Fibroblast of skin of back (primary cell): ENCODE measurements at regions not wholly inside any gene's neighbourhood (a gene's known extent, or its start where the extent isn't known, plus 50 kb on each side); places are given as distances from the start of the nearest gene placed in this dataset.

Experiments
- DNase-seq: peaks from one replicate; pipeline ENCODE4 v3.0.0-alpha.2; 2013

DNA sequence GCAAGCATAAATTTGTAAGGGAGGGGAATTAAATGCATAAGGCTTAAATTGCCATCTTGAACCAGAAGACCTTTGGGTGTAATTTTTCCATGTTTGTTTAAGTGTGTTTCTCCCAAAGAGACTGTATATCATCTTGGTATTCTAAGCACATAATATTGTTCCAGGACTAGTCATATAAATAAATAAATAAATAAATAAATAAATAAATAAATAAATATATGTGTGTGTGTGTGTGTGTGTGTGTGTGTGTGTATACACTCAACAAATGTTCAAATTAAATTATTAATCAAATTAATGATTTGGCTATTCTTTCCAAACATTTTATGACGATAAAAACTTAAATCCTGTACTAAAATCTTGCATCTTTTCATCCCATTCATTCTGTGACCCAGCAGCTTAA is 867.8 kb upstream of the KLHL29 start:
- DNase-seq: no peak

DNA sequence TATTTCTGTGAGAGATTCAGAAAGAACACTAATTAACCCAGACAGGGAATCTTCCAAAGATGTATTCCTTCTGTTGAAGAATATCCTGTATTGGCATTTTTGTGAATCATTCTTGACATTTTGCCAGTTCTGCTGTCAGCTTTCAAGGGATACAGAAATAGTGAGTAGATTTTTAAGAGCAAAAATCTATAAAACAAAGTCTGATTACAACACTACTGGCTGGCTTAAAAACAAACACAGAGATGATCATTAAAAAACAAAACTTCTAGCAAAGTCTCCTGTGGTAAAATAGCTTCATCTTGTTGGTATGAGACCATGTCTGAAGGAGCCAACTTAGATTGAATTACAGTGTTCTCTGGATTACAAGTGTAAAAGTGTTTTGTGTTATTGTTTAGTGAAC is 866.3 kb upstream of the KLHL29 start:
- DNase-seq: no peak

DNA sequence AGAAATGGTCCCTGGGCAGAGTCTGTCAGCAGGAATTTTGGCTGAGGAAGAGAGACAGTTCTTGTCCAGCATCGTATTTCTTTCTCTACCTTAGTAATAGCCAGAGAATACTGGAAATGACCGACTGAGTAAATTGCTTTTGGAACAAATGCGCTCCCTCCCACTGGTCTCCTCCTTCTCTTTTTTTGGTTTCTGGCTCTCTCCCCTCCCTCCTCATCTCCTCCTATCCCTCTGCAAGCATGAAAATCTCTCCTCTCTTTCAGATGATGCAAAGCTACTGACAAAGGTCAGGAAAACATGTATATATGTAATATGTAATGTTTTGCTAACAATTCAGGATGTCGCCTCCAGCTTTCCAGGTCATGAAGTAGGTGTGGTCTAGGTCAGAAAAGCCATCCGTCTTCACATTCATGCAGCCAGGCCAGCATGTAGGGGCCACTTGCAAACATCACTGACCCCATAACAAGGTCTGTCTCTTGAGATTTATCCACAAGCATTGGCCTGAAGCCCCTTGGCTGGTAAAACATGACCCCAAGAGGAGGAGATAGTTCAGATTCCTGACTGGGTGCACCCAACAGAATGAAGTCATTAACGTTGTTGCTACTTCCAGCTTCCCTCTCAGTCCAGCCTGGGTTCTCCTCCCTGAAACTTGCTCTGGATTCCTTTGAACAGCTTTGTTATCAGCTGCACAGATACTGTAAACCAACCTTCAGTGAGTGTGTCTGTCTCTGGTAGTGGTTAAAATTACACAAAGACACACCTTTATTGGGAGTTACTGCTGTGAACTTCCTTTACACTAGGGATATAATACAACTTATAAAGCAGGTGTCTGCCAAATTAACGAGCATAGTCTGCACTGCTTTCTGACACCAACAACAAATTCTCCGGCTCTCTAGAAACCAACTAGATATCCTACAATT is 864.4 kb upstream of the KLHL29 start:
- DNase-seq: no peak

DNA sequence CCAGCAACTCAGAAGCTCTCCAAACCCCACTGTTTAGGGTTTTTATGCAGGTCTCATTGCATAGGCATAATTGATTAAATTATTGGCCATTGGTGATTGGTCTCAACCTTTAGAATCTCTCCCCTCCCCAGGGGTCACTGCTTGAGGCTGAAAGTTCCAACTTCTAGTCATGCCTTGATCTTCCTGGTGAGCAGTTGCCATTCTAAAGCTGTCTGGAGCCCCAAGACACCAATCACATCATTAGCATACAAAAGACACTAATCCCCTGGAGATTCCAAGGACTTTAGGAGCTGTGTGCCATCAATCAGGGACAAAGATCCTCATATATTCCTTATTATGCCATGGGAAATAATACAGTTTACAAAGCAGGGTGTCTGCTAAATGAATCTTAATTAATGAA is 863.4 kb upstream of the KLHL29 start:
- no peak for DNase-seq

DNA sequence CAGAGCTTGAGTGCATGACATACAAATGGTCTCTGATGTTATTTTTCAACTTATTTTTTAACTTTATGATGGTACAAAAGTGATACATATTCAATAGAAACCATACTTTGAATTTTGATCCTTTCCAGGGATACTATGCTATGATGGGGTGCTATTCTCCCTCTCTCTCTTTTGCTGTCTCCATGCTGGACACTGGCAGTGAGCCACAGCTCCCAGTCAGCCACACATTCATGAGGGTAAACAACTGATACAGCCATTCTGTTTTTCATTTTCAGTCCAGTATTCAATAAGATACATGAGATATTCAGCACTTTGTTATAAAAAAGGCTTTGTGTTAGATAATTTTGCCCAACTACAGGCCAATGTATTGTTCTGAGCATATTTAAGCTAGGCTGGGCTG is 859.3 kb upstream of the KLHL29 start:
- no peak for DNase-seq

DNA sequence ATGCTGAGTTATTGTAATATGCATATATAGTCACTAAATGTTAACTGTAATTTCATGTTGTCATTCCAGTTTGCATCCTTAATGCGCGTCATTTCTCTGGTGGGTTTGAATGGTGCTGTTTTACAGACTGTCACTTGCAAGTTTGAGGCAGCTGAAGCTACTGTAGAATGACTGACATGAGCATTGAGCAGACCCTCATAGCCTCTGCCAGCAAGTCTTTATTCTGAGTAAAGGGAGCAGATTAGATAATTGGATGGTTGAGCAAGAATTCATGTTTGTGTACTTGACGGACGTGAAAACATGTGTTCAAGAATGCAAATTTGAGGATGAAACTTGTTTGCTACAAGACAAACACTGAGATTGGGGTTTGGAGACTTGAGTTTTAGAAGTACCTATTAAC is 854.8 kb upstream of the KLHL29 start:
- no peak for DNase-seq

DNA sequence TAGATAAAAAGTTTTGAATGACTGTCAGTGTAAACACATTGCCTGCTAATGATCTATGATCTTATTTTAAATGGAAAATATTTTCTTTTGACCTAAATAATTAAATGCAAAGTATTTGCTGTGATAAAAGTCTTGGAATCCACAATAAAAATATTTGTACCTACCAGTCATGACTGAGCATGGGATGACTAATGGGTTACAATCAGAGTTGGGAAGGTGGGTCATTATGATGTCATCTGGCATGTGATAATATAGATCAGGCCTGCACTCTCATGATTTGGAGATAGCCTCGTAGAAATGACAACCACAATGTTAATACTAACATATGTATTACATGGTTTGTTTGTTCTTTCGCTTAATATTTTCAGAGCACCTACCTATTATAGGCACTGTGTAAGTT is 848.8 kb upstream of the KLHL29 start:
- peak; percentile 25 for DNase-seq

DNA sequence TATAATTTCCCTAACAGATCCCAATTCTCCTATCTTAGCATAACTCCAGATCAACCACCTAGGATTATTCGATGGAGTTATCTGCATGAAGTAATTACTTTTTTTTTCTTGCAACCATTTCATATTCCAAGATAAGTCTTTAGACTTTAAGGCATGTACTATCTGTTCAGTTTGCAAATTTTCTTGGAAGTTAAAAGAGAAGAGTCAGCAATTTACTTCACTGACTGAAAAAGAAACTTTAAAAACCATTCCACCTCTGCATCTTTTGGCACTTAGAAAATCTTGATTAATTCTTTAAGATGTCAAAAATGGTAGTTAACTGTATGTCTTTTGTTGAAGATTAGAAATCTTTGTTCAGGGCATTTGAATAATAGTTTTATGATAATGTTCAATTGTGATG is 830.5 kb upstream of the KLHL29 start:
- DNase-seq: no peak

DNA sequence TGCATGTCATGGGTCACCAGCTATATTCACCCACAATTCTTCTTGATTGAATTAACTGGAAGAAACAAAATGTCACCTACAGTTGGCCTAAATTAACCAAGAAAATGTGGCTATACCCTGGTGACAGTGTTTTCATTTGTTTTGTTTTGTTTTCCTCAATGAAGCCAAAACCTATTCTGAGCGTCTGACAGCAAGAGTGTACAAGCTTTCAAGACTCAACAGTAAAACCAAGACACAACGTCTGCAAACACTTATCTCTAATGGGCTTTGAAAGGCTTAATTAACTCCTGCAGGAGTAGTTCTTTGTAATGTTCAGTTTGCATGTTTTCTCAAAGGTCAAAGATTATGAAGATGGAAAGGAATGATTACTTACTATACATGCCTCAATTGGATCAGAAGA is 827.6 kb upstream of the KLHL29 start:
- DNase-seq: no peak

DNA sequence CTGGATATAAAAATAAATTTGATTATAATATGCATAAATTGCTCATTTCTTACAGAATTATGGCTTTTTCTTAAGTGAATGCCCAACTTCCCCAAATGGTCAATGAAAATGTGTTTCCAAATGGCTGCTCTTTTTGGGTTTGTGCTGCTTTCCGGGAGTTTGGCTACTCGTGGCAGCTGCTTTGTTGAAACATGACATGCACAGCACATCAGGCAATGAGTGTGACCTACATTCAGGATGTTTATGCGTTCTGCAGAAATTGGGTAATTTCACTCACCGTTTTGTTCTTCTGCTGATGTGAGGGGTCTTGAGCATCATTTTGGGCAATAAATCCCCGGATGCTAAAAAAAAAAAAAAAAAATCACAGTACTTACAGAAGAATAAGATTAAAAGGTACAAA is 825.0 kb upstream of the KLHL29 start:
- DNase-seq: no peak

DNA sequence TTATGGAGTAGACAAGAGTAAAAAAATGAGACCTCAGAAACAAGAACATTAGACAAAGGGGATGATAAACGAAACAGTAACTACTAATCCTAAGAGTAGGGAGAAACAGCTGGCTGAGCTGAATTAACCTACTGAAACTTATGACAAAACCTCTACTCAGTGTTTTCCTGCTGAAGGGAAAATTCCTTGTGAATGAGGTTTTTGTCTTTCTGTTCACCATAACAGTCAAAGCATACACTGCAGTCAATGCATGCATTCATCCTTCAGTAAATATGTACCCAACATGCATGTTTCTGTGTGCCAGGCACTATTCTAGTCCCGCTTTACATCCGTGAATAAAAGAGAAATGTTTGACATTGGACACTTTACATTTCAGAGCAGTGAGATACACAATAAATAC is 805.6 kb upstream of the KLHL29 start:
- DNase-seq: no peak

DNA sequence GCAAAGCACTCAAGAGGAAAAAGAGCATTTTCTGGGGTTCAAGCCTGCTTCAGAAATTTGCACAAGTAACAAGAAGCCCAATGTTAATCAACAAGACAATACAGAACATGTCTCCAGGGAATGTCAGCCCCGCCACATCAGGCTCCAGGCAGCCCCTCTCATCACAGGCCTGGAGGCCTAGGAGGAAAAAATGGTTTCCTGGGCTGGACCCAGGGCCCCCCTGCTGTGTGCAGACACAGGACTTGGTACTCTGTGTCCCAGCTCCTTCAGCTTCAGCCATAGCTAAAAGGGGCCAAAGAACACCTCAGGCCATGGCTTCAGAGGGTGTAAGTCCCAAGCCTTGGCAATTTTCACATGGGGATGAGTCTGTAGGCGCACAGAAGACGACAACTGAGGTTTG is 802.9 kb upstream of the KLHL29 start:
- no peak for DNase-seq

DNA sequence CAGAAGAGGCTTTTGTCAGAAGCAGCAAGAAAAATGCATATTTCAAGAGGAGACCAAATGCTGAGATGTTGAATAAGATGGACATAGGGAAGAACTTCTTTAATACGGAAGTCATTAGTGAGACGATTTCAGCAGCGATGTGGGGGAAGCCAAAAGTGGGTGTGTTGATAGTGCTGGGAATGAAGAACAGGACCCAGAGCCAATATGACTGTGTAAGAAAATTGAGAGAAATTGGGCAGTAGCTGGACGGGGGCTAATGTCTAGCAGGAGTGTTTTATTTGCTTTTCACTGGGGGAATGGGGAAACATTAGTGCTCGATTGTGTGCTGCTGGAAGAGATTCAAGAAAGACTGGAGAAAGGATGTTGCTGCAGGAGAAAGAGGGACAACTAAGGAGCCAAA is 788.7 kb upstream of the KLHL29 start:
- DNase-seq: no peak

DNA sequence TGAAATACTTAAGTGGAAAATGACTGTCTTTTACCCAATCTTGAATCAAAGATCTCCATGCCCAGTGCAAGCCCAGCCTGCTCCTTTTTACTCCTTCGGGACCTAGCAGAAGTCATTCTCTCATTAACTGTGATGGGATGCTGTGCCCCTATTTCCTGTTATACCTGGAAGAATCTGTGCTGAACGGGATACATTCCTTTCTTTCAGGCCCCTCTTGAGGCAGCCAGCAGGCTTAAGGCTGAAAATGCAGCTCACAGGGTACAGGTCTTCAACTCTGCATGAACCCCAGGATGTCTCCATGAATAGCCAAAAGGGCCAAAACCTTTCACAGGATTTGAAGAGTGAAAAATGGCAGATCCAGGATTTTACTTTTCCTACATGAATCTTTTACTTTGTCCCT is 784.8 kb upstream of the KLHL29 start:
- DNase-seq: no peak

DNA sequence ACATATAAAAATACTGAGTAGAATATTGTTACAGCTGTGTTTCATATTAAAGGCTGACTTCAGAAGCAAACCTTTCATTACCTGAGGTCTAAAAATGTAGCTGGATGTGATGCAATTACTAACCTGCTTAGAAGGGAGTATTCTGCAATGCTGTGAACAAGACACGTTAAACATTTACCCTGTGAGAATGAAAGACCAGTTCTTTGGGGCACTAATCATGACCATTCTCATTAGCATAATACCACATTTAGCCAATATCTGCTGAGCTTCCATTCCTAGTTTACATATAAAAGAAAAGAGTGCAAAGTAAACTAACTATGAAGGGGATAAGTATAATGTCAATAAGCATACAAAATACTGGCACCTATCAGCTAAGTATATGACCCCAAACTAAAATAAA is 784.0 kb upstream of the KLHL29 start:
- DNase-seq: no peak

DNA sequence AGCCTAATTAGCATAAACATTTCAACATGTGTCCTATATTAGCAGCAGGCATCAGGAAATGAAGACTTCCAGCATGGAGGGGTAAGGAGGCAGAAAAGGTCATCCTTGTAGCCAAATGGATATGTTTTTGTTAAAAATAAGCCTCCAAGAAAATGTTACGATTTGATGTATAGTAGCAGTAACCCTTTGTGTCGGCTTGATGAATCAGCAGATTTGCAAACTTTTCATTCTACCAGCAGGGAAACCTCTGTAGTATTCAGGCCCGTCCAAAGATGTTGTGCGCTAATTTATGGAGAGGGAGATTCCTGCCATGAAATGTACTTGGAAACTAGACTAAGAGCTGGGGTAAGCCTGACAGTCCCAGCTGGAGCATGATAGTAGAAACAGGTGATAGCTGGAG is 780.8 kb upstream of the KLHL29 start:
- no peak for DNase-seq

DNA sequence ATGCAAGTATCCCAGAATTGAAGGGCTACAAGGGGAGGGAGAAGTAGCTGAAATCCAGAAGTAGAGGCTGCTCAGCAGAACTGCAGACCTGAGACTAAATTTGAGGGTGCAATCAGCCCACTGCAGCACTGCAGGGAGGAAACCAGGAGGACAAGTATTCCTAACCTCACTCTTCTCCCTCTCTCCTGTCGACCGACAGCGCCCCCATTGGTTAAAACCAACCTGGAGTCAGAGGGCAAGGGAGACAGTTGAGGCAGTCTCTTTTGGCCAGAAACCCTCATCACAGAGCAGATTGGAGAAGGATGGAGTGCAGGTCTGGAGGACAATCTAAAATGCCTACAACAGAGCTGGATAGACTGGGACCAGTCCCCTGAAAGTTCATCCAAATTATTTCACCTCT is 768.9 kb upstream of the KLHL29 start:
- DNase-seq: no peak

DNA sequence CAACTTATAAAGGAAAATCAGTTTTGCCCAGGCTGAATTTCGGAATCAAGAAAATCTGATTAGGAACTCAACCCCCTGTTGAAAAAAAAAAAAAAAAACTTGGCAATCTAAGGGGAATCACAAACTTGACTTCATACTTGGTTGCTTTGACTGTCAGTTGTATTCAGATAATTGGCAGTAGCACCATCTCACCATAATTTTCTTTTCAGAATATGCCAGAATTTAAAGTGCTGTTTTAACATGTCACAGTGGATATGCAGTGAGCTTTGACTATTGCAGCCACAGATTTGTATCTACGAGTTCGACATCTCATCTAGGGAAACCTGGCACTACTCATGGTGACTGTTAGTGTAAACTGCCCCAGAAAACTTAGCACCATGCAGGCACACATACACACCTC is 761.4 kb upstream of the KLHL29 start:
- DNase-seq: no peak

DNA sequence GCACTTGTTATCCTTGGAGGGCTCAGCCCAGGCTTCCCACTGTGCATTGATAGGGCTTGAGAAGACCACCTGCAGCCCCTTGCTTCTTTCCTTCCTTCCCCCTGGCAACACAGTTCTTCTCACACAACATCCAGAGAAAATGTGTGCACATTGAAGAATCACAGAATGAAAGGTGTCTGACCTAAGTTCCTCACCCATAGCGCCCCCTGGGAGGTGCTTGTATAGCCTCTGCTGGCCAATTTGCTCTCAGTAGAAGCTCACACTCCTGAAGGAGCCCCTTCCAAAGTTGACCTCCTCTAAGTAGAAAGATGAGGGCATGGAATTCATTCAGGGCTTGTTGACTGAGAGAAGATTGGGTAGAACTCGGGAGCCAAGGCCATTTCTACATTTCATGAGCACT is 758.4 kb upstream of the KLHL29 start:
- DNase-seq: no peak

DNA sequence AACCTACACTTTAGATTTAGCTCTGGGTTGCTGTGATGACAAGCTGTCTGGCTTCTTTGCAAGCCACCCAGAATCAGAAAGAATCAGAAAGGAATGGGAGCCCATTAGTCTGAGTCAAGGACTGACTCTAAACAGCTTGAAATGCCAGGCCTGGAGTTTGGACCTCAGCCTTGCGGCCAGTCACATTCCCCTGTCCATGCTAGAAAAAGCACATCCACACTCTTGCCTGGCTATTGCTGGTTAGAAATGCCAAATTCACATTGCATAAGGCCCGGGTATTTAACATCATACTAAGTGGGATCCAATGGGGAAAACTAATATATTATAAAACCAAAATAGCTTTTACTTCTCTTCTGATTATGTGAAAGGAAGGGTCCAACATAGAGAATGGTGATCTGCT is 756.8 kb upstream of the KLHL29 start:
- no peak for DNase-seq

DNA sequence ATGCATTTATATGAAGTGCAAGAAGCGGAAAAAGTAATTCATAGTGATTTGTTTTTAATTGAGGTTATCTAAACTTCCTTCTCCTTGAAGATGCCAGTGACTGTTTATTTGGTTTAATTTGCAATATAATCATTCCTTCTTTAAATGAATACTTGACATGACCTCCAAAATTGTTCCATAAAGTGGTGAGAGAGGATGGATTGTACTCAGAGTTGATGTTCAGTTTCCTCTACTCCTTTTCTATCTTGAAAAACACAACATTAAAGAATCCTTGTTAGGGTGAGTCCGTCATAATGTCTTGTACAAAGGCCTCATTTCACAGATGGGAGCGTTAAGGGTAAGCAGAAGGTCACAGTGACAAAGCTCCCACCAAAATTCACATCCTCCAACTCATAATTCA is 756.1 kb upstream of the KLHL29 start:
- no peak for DNase-seq

DNA sequence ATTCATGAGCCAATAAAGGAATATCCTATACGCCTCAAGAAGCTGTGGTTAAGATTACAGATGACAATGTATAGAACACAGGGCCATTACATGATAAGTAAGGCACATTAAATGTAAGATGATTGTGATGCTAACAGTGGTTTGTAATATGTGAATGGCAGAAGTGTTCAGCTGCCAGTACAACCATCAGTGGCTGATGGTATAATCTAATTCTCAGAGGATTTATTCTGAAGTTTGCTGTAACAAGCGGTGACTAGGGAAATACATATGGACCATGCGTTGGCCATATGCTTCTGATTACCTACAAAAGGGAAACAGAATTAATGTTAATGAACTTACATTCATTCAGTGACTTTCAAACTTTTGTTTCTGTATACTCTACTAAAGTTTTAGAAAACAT is 750.8 kb upstream of the KLHL29 start:
- no peak for DNase-seq

DNA sequence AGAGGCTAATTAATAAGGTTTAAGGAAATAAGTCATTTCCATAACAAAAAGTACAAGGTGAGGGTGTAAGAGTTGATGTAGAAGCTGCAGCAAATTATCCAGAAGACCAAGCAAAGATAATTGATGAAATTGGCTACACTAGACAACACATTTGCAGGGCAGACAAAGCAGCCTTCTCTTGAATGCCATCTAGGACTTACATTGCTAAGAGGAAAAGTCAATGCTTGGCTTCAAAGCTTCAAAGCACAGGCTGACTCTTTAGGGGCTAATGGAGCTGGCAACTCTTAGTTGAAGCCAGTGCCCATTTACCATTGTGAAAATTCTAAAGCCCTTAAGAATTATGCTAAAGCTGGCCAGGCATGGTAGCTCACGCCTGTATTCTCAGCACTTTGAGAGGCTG is 728.6 kb upstream of the KLHL29 start:
- DNase-seq: no peak

DNA sequence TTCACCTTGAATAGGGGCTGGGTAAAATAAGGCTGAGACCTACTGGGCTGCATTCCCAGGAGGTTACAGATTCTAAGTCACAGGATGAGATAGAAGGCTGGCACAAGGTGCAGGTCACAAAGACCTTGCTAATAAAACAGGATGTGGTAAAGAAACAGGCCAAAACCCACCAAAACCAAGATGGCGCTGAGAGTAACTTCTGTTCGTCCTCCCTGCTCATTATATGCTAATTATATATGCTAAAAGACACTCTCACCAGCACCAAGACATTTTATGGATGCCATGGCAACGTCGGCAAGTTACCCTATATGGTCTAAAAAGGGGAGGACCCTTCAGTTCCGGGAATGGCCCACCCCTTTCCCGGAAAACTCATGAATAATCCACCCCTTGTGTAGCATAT is 711.5 kb upstream of the KLHL29 start:
- no peak for DNase-seq

DNA sequence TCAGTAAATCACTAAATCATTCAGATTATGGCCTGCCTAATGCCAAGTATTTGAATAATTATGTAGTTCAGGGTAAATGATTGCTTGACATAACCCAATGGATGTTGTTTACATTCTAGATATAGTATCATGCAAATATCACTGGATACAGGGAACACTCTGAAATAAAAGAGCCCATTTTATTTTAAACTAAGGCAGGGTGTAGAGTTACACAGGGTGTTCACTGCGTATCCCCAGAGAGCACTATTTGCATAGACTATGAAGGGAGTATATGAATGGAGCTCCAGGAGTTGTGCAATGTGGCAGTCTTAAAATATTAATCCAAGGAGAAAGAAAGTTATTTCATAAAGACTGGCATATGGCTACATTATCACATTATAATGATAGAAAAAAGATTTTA is 701.1 kb upstream of the KLHL29 start:
- no peak for DNase-seq
